ENCODE measurements at regions not wholly inside any gene's neighbourhood (a gene's known extent, or its start where the extent isn't known, plus 50 kb on each side); places are given as distances from the start of the nearest gene placed in this dataset.

GRCh38 chr12:22904485-22904884, 279.5 kb downstream of the ETNK1 start:
- TF ChIP-seq POLR2A (IDR thresholded peaks at IDR 0.05; ENCODE audit: low read depth, low read length) = no peak
- TF ChIP-seq POU2F2 (IDR thresholded peaks at IDR 0.05; ENCODE audit: low read depth, low read length) = no peak
- TF ChIP-seq POLR2AphosphoS5 (IDR thresholded peaks at IDR 0.05; ENCODE audit: low read depth, low read length) = no peak
- no peak for TF ChIP-seq TAF1 (IDR thresholded peaks at IDR 0.05; ENCODE audit: low read depth, low read length)
- no peak for TF ChIP-seq SPI1 (IDR thresholded peaks at IDR 0.05; ENCODE audit: low read depth, low read length)
